Cardiac muscle cell (in vitro differentiated cells and primary cell): ENCODE measurements at regions not wholly inside any gene's neighbourhood (a gene's known extent, or its start where the extent isn't known, plus 50 kb on each side); places are given as distances from the start of the nearest gene placed in this dataset.

Source experiments
- DNase-seq, 2 donors: peaks; one replicate each; pipeline versions ENCODE4 v3.0.0 to v3.0.0-alpha.2; 2010 to 2017; ENCODE audit warnings: low read depth in 1 of 2, low spot score in 1 of 2
- H3K27ac ChIP-seq: fragments of 200-600 bp; sonication (generic); 2 replicates; pipeline ENCODE4 v1.5.1; 2016
- H3K27me3 ChIP-seq: fragments of 200-600 bp; sonication (generic); 2 replicates; pipeline ENCODE4 v1.6.0; 2016; ENCODE audit warnings: control low read depth
- H3K36me3 ChIP-seq: fragments of 200-600 bp; sonication (generic); 2 replicates; pipeline ENCODE4 v1.5.1; 2016; ENCODE audit warnings: control low read depth
- H3K4me1 ChIP-seq: fragments of 200-600 bp; sonication (generic); 2 replicates; pipeline ENCODE4 v1.8.1; 2017; ENCODE audit warnings: low read depth, mild to moderate bottlenecking, mixed run types
- H3K4me3 ChIP-seq: fragments of 200-600 bp; sonication (generic); 2 replicates; pipeline ENCODE4 v1.5.1; 2016; ENCODE audit warnings: mild to moderate bottlenecking
- H3K9me3 ChIP-seq: fragments of 200-600 bp; sonication (generic); 2 replicates; pipeline ENCODE4 v1.5.1; 2017; ENCODE audit warnings: low read depth, mild to moderate bottlenecking, control low read depth
- CTCF ChIP-seq: IDR thresholded peaks from 2 replicates; pipeline ENCODE4 v1.5.1; 2012; ENCODE audit warnings: low read depth, mild to moderate bottlenecking, low read length

GRCh38 chr14:76963372-76963771, 65.1 kb downstream of the IRF2BPL start:
- Histone ChIP-seq H3K27ac (no peak overlapping the region), H3K4me1 (peaks cover 42% of the 10 kb centered on the region)

GRCh38 chr14:76962303-76962660, 66.2 kb downstream of the IRF2BPL start:
- H3K36me3 ChIP-seq, result no peaks in the 10 kb centered on the region
- TF ChIP-seq CTCF, result no peak
- H3K27me3 ChIP-seq, result no peaks in the 10 kb centered on the region
- H3K4me3 ChIP-seq, result no peak overlapping the region
- no peak for DNase-seq
- H3K27ac ChIP-seq, result peak overlapping the region; percentile 59
- no peaks in the 10 kb centered on the region for H3K9me3 ChIP-seq
- peaks cover 49% of the 10 kb centered on the region for H3K4me1 ChIP-seq

More at GRCh38 chr14:76963372-76963771, 65.1 kb downstream of the IRF2BPL start:
- no peak for TF ChIP-seq CTCF
- H3K27me3 ChIP-seq, result no peaks in the 10 kb centered on the region
- no peak for DNase-seq
- H3K4me3 ChIP-seq, result no peak overlapping the region
- no peaks in the 10 kb centered on the region for H3K9me3 ChIP-seq
- H3K36me3 ChIP-seq, result no peaks in the 10 kb centered on the region

- Histone ChIP-seq H3K4me3 (no peak overlapping the region), H3K27me3 (no peaks in the 10 kb centered on the region), H3K36me3 (no peaks in the 10 kb centered on the region), H3K27ac (peak overlapping the region; percentile 59), H3K4me1 (peaks cover 54% of the 10 kb centered on the region), H3K9me3 (no peaks in the 10 kb centered on the region)
- no peak for TF ChIP-seq CTCF
- DNase-seq, result peak; percentile 76 to 98
Measured at GRCh38 chr14:76961631-76962302, 66.7 kb downstream of the IRF2BPL start.

- no peaks in the 10 kb centered on the region for H3K9me3 ChIP-seq
- peaks cover 54% of the 10 kb centered on the region for H3K4me1 ChIP-seq
- H3K27me3 ChIP-seq, result no peaks in the 10 kb centered on the region
- peak overlapping the region; percentile 92 for H3K27ac ChIP-seq
- H3K4me3 ChIP-seq, result no peak overlapping the region
- DNase-seq, result peak; percentile 21 to 74
- no peak for TF ChIP-seq CTCF
- no peaks in the 10 kb centered on the region for H3K36me3 ChIP-seq
Measured at GRCh38 chr14:76958980-76959710, 69.4 kb downstream of the IRF2BPL start.

DNA sequence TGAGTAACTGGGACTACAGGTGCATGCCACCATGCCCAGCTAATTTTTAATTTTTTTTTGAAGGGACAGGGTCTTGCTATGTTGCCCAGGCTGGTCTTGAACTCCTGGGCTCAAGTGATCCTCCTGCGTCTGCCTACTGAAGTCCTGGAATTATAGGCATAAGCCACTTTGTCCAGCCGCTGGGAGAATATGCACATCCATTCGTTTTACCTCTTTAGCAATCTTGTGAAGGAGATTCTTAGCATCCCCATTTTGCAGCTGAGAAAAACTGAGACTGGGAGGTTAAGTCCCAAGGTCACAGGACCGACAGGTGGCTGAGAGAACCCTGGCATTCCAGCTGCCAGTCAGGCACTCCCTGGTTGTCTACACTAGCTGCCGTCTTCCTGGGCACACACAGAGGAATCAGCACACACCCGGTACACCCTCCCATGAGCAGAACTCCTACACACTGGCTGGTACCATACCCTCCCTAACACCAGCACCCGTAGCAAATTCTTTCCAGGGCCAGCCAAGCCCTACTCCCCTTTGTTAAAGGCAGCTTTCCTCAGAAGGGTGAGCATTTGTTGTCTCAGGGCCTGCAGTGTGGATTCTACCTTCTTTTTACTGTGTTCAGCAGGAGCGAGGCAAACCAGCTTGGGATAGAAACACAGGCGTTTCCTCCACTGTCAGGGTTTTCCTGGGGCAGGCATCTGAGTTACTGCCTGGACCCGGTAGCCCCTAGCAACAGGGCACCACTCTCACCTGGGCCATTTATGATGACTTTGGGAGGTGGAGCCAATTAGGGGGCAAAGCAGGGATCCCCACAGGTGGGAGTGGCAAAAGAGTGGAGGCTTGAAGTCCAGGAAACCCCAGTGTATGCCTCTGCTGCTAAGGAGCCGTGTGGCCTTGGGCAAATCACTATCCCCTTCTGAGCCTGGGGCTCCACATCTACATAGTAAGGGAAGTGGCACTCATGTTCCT, 70.2 kb downstream of the IRF2BPL start:
- H3K36me3 ChIP-seq, result no peaks in the 10 kb centered on the region
- no peak for DNase-seq
- no peak for TF ChIP-seq CTCF
- H3K4me1 ChIP-seq, result peaks cover 57% of the 10 kb centered on the region
- H3K9me3 ChIP-seq, result no peaks in the 10 kb centered on the region
- no peak overlapping the region for H3K4me3 ChIP-seq
- H3K27me3 ChIP-seq, result no peaks in the 10 kb centered on the region
- peak overlapping the region; percentile 92 for H3K27ac ChIP-seq
